HEK293 (cell line): ENCODE measurements at regions not wholly inside any gene's neighbourhood (a gene's known extent, or its start where the extent isn't known, plus 50 kb on each side); places are given as distances from the start of the nearest gene placed in this dataset.

Experiments
- MYNN ChIP-seq: fragments of 450-650 bp; formaldehyde crosslinking; IDR thresholded peaks from 2 replicates; pipeline ENCODE4 v1.5.1; 2016; ENCODE audit warnings: missing biosample characterization, missing genetic modification characterization, borderline replicate concordance
- YY1 ChIP-seq: fragments of 450-650 bp; formaldehyde crosslinking; IDR thresholded peaks from 2 replicates; pipeline ENCODE4 v1.5.1; 2018; ENCODE audit warnings: missing biosample characterization, missing genetic modification characterization
- TF ChIP-seq, protein P1 (sequence below): fragments of 450-650 bp; formaldehyde crosslinking; IDR thresholded peaks from 2 replicates; pipeline ENCODE4 v1.5.1; 2016; ENCODE audit warnings: missing biosample characterization, missing genetic modification characterization
- TF ChIP-seq, protein P2 (sequence below): fragments of 450-650 bp; formaldehyde crosslinking; IDR thresholded peaks from 2 replicates; pipeline ENCODE4 v1.5.1; 2017; ENCODE audit warnings: missing biosample characterization, missing genetic modification characterization

GRCh38 chr3:18044971-18045880 lies 302.8 kb upstream of the TBC1D5 start:
- TF ChIP-seq YY1: no peak
- TF ChIP-seq, protein P1, sequence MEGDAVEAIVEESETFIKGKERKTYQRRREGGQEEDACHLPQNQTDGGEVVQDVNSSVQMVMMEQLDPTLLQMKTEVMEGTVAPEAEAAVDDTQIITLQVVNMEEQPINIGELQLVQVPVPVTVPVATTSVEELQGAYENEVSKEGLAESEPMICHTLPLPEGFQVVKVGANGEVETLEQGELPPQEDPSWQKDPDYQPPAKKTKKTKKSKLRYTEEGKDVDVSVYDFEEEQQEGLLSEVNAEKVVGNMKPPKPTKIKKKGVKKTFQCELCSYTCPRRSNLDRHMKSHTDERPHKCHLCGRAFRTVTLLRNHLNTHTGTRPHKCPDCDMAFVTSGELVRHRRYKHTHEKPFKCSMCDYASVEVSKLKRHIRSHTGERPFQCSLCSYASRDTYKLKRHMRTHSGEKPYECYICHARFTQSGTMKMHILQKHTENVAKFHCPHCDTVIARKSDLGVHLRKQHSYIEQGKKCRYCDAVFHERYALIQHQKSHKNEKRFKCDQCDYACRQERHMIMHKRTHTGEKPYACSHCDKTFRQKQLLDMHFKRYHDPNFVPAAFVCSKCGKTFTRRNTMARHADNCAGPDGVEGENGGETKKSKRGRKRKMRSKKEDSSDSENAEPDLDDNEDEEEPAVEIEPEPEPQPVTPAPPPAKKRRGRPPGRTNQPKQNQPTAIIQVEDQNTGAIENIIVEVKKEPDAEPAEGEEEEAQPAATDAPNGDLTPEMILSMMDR (tag by site-specific recombination): no peak
- no peak for TF ChIP-seq MYNN (tag by site-specific recombination)
- TF ChIP-seq, protein P2, sequence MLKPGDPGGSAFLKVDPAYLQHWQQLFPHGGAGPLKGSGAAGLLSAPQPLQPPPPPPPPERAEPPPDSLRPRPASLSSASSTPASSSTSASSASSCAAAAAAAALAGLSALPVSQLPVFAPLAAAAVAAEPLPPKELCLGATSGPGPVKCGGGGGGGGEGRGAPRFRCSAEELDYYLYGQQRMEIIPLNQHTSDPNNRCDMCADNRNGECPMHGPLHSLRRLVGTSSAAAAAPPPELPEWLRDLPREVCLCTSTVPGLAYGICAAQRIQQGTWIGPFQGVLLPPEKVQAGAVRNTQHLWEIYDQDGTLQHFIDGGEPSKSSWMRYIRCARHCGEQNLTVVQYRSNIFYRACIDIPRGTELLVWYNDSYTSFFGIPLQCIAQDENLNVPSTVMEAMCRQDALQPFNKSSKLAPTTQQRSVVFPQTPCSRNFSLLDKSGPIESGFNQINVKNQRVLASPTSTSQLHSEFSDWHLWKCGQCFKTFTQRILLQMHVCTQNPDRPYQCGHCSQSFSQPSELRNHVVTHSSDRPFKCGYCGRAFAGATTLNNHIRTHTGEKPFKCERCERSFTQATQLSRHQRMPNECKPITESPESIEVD (tag by site-specific recombination): 0 out of 2 replicates have a peak, but pooled peaks have one; percentile 10
